BJ (cell line): ENCODE measurements at regions not wholly inside any gene's neighbourhood (a gene's known extent, or its start where the extent isn't known, plus 50 kb on each side); places are given as distances from the start of the nearest gene placed in this dataset.
A peak's percentile ranks its signal among the peaks of the same experiment; 100 is the strongest.
"Not testable (repeated sequence)": the region's sequence is repeated elsewhere in the genome, so short reads cannot be mapped to it uniquely, and the experiment has no call there.

Source experiments
- CTCF ChIA-PET: fragments of 350-600 bp; formaldehyde crosslinking; extraction: SDS; loops from one replicate; lab custom pipeline; 2021; ENCODE audit warnings: antibody characterized with exemption, inconsistent platforms; lab: Yijun Ruan, JAX
- POLR2A ChIA-PET: fragments of 300-600 bp; sonication (Branson Sonifier 250); formaldehyde crosslinking; extraction: SDS; loops from one replicate; lab custom pipeline; 2021; ENCODE audit warnings: antibody characterized with exemption; lab: Charles Lee
- DNase-seq: peaks from one replicate; pipeline ENCODE4 v3.0.0-alpha.2; 2011; ENCODE audit warnings: low read depth
- H3K27me3 ChIP-seq: 2 replicates; pipeline ENCODE4 v1.6.0; 2011; ENCODE audit warnings: low read length; ENCODE audit not compliant: control insufficient read depth, insufficient read depth
- H3K36me3 ChIP-seq: 2 replicates; pipeline ENCODE4 v1.5.1; 2011; ENCODE audit warnings: low read length; ENCODE audit not compliant: control insufficient read depth, insufficient read depth
- H3K4me3 ChIP-seq: 2 replicates; pipeline ENCODE4 v1.5.1; 2011; ENCODE audit warnings: low read depth, mild to moderate bottlenecking, control low read depth, low read length

DNA sequence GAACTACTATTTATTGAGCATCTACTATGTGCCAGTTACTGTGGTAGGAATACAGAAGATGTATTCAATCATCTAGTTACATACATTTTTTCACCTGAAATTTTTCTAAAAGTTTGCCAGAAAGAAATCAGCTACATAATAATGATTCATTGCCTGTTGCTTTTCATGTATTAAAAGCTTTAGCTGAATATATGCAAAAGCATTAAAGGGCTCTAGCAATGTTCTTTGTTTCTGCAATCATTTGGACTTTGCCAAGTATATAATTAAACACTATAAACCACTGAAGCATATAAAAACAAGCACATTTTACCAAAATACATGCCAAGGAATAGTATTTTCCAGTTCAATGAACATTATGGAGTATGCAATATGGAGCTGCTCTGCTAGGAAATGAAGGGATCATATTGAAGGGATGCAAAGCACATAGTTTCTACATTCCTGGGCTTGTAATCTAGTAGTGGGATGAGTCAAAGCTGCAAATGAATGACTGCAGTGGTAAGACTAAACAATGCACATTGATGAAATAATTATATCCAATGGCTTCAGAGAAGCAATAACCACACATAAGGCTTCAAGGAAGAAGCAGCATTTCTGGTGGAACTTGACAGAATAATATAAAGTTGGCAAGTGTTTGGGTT, 87.7 kb downstream of the FOXD4L6 start:
- H3K36me3 ChIP-seq, DNase-seq, H3K27me3 ChIP-seq, H3K4me3 ChIP-seq, CTCF ChIA-PET, POLR2A ChIA-PET: not testable (repeated sequence)

DNA sequence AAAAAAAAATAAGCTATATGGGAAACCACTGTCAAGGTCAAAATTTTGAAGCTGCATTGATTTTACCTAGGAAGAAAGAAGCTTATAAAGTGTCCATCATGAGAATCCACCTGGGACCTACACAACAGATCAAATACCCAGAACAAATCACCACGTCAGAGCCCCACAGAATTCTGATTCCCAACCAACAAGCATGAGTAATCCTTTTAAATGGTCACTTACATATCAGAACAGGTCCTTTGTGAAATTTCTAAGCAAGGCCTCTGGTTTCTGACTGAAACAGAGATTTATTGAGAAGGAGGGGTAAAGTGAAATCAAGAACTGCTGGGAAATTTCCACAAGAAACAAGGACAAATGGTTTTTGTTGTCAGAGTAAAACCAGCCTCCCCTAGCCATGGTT, 93.2 kb downstream of the FOXD4L6 start:
- CTCF ChIA-PET = not testable (repeated sequence)

GRCh38 chr9:41034699-41035197, 93.7 kb downstream of the FOXD4L6 start:
- POLR2A ChIA-PET, H3K36me3 ChIP-seq, H3K4me3 ChIP-seq, CTCF ChIA-PET, H3K27me3 ChIP-seq: not testable (repeated sequence)
- peak; percentile 85 for DNase-seq

More for the DNA sequence above, 93.2 kb downstream of the FOXD4L6 start:
- H3K4me3 ChIP-seq, H3K27me3 ChIP-seq, H3K36me3 ChIP-seq, POLR2A ChIA-PET, DNase-seq: not testable (repeated sequence)

- POLR2A ChIA-PET, H3K27me3 ChIP-seq, CTCF ChIA-PET: not testable (repeated sequence)
Observed at GRCh38 chr9:41033877-41034276, 94.6 kb downstream of the FOXD4L6 start.

GRCh38 chr9:41033360-41033759, 95.1 kb downstream of the FOXD4L6 start:
- CTCF ChIA-PET, H3K36me3 ChIP-seq, DNase-seq, POLR2A ChIA-PET, H3K4me3 ChIP-seq, H3K27me3 ChIP-seq: not testable (repeated sequence)

More at GRCh38 chr9:41033877-41034276, 94.6 kb downstream of the FOXD4L6 start:
- H3K4me3 ChIP-seq, H3K36me3 ChIP-seq, DNase-seq: not testable (repeated sequence)

GRCh38 chr9:41026912-41027676, 101.4 kb downstream of the FOXD4L6 start:
- H3K4me3 ChIP-seq, H3K27me3 ChIP-seq, CTCF ChIA-PET, H3K36me3 ChIP-seq, POLR2A ChIA-PET, DNase-seq: not testable (repeated sequence)

- POLR2A ChIA-PET, H3K36me3 ChIP-seq, DNase-seq, H3K4me3 ChIP-seq, CTCF ChIA-PET, H3K27me3 ChIP-seq: not testable (repeated sequence)
Observed at GRCh38 chr9:41022365-41022764, 106.1 kb downstream of the FOXD4L6 start.

DNA sequence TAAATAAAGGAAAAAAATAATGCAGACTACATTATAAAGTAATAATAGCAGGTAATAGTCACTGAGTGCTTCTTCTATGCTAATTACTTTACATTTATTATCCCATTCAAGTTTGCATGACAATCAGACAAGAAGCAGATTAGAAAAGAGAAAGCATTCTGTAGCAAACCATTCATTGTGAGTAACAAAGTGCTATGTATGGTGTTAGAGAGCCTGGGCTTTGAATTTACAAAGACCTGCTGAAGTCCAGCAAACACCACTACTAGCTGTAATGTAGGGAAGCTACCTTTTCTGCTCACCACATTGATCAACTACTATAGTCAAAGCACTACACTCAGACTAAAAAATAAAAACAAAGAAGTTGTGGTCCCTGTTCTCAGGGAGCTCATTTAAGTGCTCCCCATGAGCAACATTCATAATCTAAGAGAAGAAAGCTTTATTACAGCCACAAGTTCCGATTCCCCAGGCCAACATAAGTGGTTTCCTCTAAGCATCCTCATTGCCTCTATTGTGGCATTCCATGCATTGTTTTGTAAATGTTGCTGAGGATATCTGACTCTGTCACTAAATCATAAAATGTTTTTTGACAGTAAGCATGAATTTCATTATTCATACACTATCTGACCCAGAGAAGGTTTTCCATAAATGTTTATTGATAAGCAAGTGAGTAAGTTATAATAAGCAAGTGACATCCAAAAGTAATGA, 108.5 kb downstream of the FOXD4L6 start:
- CTCF ChIA-PET, H3K4me3 ChIP-seq, POLR2A ChIA-PET, H3K27me3 ChIP-seq, DNase-seq, H3K36me3 ChIP-seq: not testable (repeated sequence)

DNA sequence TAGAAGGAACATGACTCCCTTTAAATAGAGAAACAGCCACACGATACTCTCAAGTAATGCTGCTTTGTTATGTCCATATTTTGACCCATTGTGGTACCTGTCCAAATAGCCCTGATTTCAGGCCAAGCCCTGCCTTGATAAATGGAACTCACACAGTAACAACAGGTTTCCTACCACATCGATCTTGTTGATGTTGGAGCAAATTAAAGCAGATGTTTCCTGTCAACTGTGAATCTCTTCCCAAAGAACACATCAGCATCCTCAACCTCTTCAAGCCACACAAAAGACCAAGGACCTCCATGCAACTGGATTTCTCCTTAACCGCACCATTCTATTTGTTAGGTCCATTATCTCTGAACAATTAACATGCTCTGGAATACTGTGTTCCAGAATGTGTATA, 109.5 kb downstream of the FOXD4L6 start:
- POLR2A ChIA-PET, CTCF ChIA-PET, H3K4me3 ChIP-seq, H3K36me3 ChIP-seq, DNase-seq, H3K27me3 ChIP-seq: not testable (repeated sequence)

- H3K4me3 ChIP-seq, POLR2A ChIA-PET, DNase-seq, CTCF ChIA-PET, H3K36me3 ChIP-seq, H3K27me3 ChIP-seq: not testable (repeated sequence)
Observed at GRCh38 chr9:41016699-41017098, 111.8 kb downstream of the FOXD4L6 start.

GRCh38 chr9:40999952-41000700, 128.4 kb downstream of the FOXD4L6 start:
- POLR2A ChIA-PET, DNase-seq, H3K36me3 ChIP-seq, H3K27me3 ChIP-seq, H3K4me3 ChIP-seq: not testable (repeated sequence)
- CTCF ChIA-PET = interaction anchor here (1.7 kb wide), 1 partner anchor 8 kb away, joined by 7 read pairs; no protein-coding TSS in a partner anchor

DNA sequence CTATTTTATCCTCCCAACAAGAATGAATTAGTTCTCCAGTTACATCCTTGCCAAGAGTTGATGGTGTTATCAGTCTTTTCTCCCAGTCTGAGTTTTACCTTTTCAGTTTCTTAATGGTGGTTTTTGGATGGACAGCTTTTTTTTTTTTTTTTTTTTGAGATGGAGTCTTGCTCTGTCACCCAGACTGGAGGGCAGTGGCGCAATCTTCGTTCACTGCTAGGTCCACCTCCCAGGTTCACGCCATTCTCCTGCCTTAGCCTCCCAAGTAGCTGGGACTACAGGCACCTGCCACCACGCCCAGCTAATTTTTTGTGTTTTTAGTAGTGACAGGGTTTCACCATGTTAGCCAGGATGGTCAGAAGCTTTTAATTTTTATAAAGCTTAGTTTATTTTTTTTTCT, 133.0 kb downstream of the FOXD4L6 start:
- H3K4me3 ChIP-seq, CTCF ChIA-PET, H3K27me3 ChIP-seq, DNase-seq, H3K36me3 ChIP-seq, POLR2A ChIA-PET: not testable (repeated sequence)
